NCI-H2196 (cell line): ENCODE measurements at regions not wholly inside any gene's neighbourhood (a gene's known extent, or its start where the extent isn't known, plus 50 kb on each side); places are given as distances from the start of the nearest gene placed in this dataset.
A peak's percentile ranks its signal among the peaks of the same experiment; 100 is the strongest.

Source experiments
- DNase-seq: peaks from one replicate; lab custom pipeline; 2025; ENCODE audit not compliant: unreplicated experiment; lab: John Stamatoyannopoulos, UW

DNA sequence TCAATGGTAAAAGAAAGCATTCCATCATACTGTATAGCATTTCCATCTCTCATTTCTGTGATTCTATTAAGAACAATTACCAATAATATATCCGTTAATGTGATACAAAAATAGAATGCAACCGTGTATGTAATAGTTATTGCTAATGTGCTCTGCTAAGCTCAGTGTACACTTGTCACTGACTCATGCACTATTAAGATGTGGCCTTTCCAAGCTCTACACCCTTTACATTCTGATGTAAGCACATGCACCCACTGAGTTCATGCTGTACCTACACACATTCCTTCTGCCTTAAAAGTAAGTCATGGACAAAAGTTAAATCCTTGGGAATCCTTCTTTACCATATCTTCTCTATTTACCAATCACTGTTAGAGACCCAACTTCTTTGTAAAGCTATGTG is 319.1 kb downstream of the ZSWIM6 start:
- no peak for DNase-seq

DNA sequence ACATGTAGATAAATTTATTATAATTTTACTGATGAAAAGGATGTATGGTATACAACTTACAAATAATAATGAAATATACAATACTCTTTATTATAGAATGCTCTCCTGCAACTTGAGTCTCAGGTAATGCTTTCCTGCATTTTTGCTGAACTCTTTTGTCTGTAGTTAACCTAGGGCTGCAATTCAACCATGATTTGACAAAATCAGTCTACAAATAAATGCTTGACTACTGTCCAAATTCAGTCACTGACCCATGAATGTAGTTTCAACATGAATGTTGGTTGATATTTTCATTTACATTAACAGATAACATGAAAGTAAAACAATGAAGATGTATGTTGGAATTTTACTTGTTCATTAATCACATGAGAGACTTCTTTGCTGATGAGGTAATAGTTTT is 320.9 kb downstream of the ZSWIM6 start:
- DNase-seq, result no peak

DNA sequence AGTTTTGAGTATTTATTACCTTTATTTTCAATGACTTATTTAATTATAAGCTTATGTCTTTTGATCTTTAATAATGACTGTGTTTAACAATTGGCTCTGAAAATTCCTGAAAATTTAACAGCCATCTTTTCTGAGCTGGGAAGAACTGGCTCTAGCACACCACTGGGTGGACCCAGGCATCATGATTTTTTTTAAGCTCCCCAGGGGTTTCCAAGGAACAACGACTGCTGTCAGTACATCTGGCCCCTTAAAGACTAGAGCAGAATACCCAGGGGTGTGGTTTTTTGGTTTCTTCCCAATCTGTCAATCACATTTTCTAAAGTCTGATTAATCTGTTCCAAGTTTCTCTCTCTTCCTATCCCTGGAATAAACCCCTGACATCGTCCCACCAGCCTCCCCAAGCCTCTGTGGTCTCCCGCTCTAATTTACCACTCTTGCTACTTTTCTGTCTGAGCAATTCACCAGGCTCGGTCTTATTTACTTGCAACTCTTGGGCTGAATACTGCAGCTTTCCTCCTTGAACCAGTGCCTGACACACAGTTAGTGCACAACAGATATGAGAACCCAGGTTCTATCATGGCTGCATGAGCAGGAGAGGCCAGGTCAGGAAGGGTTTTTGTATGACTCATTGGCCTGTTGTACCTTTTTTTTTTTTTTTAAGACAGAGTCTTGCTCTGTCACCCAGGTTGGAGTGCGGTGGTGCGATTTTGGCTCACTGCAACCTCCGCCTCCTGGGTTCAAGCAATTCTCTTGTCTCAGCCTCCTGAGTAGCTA is 321.9 kb downstream of the ZSWIM6 start:
- DNase-seq, result no peak

DNA sequence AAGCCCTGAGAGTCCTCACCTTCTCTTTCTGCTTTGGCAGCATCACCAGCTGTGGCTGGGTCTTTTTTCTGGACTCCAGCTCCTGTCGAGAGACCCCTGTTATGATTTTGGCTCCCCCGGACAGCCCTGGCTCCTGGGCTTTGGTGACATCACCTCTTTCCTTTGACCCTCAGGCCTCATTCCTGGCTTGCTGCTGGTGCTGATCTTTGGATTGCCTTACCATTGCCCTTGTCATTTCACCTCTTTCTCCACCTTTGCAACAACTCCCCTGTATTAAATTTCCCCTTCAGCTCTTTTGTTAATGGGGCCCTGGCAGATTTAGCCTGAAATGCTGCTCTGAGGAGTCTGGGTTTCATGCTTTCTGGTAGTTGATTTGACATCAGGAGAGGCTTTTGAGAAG is 322.8 kb downstream of the ZSWIM6 start:
- DNase-seq, result no peak

DNA sequence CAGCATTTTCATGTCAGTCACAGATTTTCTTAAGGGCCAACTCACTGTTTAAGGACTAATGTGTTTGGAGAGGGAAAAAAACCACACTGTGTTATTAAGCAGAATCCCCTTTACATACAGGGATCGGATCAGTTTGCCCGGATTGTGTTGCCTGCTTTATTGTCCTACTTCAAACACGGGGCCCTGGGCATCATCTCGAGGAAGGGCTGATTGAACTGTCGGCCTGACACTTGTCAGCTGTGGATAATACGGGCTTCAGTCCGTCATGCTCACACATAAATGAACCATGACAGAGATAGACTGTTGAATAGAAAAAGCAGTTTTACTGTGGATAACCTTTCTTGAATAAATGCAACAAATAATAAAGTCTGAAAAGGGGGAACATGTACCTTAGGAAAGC is 325.0 kb downstream of the ZSWIM6 start:
- no peak for DNase-seq

DNA sequence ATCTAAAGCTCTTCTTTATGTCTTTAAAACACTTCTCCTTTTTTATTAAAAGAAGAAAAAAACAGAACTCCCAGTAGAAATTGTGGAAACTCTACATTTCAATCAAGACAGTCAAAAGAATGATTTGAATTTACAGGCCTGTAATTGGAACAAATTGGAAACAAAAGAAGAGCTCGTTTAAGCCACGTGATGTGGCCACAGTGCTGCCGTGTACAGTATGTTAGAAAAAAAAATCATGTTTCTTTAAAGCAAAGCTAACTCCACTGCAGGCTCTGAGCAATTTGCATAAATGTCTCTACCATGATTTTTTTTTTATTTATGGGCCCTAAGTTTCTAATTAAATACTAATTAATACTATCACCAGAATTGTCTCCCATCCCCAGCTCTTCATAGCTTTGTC is 325.6 kb downstream of the ZSWIM6 start:
- DNase-seq, result no peak

DNA sequence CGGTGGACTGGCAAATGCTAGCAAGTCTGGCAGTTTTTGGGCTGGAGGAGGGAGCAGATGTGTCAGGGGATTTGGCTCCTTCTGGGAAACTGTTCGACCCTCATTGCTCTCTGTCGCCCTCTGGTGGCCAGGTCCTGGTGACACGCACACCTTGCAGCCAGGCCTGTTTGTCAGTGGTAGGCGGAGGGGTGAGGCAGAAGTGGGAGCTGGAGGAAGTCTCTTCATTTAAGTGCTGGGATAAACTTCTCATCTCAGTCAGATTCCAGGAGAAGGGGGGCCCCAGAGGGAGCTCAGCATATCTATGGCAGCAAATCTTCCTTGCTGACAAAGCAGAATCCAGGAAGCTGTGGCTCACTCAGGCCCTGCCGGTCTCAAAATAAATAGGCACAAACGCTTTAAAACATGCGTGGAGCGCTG is 326.5 kb downstream of the ZSWIM6 start:
- peak; percentile 72 for DNase-seq

DNA sequence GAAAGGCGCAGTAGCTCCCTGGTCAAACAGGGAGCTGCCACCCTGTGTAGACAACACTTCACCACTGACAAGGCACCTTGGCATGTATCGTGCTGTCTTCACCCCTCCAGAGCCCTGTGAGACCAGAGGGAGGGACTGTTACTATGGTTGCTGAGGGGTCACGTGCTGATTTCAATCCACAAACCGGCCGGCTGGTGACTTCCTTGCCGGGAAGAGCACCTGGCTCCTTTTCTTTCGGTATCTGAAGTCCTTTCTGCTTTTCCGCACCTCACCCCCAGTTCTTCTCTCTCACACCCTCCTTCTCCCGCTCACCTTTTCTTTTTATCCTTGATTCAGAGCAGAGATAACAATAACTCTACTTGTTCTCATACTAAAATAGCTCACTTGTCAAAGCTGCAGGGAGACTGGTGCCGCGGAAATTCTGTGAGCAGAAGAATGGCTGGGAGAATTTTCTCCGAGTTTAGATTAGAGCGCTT is 327.2 kb downstream of the ZSWIM6 start:
- no peak for DNase-seq

DNA sequence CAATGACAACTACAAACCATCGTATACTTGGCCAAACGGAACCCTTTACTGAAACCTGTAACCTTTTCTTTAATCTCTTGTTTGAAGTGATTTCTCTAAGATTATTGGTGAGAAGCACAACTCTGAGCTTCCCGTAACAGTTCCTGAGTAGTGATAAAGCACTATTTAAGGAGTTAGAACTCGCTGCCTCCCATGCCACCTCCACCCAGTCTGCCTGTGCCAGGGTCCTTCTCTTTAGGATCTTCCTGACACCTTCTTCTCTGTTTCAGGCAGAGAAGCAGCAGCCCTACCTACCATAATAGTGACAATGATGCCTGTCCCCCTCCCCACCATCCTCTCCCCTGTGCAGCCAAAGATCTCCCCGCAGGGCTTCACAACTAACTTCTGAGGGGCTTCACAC is 330.6 kb downstream of the ZSWIM6 start:
- DNase-seq, result no peak

DNA sequence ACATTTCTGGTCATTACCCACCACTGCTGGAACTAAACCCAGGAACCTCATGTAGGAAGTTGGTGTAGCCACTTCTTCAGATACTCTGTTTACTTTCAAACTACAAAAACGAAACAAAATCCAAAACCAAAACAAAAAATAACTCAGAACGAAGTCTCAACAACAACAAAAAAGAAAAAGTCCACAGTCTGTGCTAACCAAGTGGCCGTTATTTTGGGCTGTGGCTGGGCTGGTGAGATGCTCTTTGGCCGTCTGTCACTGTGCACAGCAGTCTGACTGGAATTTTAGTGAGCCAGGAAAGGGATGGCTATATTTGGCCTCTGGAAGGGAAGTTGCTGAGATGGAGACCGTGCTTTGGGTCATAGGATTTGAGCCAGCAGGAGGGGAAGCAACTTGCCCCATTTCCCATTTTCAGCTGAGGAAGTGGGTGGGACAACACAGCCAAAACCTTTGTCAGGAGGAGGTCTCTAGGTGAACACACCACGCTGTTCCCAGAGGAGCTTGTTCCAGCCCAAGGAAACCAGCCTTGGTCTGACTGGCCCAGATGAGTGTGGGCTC is 334.1 kb downstream of the ZSWIM6 start:
- DNase-seq, result no peak

DNA sequence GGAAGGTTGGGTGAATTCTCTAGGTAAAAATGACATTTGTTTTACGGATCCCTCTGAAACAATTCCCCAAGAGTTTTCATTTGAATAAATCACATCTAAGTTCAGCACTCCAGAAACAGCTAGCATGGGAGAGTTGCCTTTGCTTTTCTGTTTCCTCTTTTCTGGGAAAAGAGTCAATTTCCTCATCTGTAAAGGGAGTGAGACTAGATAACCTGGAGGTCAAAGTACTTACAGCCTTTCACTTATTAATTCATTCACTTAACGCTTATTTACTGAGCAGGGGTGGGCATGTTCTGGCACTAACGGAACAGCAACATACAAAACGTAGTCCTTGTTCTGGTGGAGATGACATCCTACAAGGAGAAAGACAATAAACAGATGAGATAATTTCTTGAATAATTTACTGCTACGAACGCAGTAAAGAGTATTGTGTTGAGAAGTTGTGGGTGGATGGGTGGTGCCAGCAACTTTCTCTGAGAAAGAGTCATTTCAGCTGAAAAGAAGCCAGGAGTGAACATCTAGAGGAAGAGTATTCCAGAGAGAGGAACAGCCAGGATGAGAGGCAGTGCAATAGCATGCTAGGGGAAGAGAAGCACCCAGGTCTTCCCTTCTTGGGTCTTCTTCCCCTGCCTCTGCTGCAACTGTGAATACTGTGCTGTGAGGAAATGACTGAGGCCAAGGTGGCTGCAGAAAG is 335.6 kb downstream of the ZSWIM6 start:
- DNase-seq, result no peak

DNA sequence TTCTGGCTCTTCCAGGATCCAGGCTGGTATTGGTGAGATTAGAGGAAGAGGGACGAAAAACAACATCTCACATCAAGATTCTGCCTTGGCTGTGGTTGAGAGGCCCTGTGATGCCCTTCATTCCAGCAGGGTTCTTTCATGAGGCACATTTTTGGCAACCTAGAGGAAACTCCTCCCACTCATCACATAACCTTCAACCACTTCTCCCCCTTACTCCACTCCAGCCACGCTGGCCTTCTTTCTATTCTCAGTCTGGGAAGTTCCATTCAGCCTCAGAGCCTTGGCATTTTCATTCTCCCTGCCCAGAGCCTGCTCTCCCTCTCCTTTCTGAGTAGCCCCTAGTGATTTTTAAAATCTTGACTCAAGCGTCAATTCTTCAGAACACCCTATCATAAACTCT is 337.5 kb downstream of the ZSWIM6 start:
- DNase-seq, result no peak

DNA sequence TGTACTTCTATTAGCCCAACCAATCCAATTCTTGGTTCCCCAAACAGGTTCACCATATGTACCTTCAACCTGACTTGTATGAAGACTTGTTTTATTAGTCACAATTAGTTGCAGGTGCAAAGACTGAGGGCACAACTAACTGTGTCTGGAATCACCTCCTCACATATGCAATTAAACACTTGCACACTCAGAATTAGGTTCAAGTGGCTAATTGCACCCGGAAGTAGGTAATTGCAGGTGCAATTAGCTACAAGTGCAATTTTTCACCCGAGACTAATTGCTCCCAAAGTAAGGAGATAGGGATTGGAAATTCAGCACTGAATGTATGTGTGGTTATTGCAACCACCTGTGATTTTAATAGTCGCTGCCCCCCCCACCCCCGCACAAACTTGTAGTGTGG is 338.9 kb downstream of the ZSWIM6 start:
- no peak for DNase-seq

DNA sequence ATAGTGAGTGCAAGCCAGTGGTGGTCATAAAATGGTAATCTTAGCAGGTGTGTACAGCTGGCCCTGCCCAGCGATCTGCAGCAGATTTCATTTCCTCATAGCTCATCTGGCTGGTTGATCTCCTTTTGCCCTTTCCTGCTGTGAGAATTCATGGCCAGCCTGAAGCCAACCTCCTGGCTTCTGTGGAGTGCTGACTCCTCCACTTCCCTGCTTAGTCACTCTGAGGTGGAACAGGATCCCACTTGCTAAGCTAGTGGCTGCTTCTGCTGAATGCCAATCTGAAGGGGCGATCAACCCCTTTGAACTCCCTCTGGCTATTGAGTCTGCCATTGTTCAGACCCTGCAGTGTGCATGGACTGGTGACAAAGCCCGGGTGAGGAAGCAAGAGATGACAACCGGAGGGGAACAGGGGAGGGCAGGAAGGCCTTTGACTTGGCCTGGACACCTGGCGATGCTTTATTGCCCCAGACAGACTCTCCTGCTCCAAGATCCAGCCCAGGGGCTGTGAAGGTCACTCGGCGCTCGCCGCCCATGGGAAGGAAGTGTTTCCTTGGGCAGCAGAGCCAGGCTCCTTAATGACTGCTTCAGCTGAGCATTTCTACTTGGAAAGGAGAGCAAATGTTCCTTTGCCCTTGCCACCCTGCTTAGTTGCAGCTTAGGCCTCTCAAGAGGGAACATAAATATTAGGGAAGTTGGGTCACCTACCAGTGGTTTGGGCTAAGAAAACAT is 341.1 kb downstream of the ZSWIM6 start:
- peak; percentile 24 for DNase-seq

DNA sequence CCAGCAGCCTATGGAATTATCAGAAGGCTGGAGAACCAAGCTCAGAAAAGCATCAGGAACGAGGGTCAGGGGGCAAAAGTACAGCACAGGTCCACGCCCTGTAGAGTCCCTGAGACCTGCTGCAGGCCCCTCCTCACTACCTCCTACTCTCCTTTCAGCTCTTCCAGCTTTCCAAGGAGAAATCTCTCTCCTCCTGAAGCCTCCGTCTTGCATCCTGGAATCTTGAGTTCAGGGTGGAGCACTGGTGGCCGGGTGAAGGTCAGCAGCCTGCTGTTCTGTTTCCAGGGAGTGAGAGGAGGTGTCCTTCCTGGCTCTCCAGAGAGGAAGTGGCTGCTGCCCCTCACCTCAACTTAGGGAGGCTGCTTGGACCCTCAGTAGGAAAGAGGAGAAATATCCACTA is 342.3 kb downstream of the ZSWIM6 start:
- DNase-seq, result no peak

DNA sequence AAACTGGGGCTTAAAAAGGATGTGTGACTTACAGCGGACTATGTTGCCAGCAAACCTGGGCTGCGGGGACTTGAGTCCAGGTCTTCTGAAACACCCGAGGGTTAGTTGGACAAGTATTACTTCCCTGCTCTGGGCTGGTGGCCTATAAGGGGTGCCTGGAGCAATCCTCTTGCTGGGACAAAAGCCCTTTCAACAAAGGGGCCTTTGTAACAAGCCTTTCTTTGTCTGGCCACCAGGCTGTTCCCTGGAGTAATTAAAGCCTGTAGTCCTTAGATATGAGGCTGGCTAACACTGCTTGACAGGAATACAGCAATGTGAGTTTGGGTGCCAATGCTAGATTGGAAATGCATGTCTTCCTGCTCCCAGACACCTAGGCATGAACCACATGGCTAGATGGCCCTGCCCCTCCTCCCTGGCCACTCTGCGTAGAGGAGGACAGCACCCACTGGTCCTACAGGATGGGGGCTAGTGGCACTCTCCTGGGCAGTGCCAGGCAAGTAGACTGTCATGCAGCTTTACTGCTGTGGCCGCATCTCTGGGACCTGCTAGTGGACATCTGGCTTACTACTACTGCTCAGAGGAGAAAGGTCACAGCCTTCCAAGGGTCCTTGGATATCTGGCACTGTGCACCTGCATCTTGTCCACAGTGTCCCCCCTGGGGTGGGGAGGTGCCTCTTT is 343.1 kb downstream of the ZSWIM6 start:
- no peak for DNase-seq

DNA sequence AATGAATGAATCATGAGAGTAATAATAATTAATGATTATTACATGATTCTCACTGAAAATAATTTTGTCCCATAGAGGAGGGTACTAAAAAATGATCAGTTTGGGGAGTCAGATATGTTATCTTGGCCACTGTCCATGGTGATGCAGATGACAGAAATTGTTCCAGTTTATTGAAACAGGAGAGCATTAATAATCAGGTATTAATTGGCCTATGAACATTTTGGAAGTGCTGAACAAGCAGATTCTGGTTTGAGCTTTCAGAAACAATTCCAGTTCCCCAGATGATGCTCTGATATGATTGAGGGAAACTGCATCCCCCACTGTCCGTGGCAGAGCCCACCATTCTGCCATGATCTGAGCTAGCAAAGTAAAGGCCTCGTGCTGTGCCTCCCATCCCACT is 345.2 kb downstream of the ZSWIM6 start:
- no peak for DNase-seq

DNA sequence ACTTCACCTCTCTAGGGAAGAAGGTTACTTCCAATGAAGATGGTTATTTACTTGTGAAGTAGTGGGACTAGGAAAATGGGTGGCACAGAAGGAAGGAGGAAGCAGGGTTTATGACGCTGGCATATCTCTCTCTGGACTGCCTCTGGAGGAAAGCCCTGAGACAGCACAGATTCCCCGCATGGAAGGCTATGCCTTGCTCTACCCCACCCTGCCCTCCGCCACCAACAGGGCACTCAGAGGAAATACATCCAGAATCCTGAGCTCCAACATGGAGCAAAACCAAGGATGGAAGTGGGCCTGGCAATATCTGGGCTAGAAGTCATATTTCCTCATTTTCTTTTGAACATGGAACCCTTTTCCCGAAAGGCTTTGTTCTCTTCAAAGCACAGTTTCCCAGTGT is 346.9 kb downstream of the ZSWIM6 start:
- no peak for DNase-seq

DNA sequence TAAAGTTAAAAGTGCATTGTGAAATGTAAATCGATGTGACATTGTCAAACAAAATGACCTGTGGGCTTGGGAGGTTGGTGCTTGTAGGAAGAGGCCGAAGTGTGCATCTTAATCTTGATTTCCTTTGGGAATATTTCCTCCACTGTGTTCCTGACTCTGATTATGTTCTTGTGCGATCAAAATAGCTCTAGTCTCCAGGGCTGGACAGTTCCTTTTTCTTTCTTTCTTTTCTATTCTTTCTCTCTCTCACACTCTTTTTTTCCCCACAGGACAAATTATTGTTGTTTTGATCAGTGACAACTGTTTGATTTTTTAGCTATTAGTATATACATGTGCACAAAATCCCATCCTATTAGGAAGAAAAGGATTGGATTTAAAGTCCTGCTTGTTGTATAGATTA is 347.5 kb downstream of the ZSWIM6 start:
- no peak for DNase-seq

DNA sequence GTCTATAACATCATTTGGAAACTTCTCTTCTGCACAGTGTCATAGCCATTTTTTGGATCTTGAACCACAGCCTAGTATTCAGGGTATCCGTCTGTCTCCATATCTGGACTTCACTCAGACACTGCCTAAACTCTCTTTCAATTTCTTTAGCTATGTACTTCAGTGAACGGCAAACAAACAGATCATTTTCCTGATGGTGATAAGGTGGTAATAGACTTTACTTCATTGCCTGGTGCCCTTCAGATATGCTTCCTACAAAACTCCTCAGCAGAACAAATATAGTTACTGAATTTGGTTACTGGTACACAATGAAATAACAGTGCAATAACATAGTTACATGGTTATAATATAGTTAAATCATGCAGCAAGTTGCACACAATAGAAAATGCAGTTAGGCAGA is 348.2 kb downstream of the ZSWIM6 start:
- no peak for DNase-seq

DNA sequence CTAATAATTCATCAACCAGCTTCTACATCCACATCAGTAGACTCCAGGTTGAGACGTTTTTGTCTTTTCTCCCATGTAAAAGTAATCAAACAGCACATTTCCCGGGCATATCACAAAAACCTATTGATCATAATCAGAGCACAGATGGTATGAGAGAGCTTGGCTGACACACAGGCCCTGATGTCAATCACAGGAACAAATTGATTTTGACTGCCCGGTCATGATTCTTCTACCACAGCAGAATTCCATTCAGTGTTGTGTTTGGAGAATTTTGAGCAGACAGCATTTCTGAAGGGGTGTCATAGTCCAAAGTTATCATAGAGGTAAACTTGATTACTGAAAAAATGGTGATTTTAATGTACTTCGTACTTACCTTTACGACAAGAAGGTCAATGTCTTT is 351.1 kb downstream of the ZSWIM6 start:
- no peak for DNase-seq
